ENCODE measurements at regions not wholly inside any gene's neighbourhood (a gene's known extent, or its start where the extent isn't known, plus 50 kb on each side); places are given as distances from the start of the nearest gene placed in this dataset.

DNA sequence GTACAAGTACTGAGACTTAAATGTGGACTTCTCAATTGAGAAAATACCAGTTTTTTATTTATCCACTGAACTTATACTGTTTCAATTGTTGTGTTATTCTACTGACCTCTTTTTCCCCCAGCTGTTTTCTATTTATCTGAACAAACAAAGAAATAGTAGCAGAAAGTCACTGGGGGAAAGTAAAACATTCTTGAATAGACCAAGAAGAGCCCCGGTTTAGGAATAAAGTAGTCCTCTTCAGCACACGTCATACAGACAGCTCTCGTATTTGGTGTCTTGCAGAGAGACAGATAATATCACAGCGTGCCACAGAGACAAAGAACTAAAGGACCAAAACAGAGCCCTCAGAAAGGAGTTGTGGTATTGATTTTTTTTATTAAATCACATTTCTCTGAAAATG, 1159.1 kb upstream of the CDH8 start:
- no peak overlapping the region for H3K27ac ChIP-seq
- no peaks in the 10 kb centered on the region for H3K4me1 ChIP-seq (ENCODE audit: control insufficient read depth in 1 of 2, low read depth in 2 of 2)
- ATAC-seq (ENCODE audit: insufficient number of reproducible peaks, low FRiP score, low read depth): no peak
- no peaks in the 10 kb centered on the region for H3K27me3 ChIP-seq (replicated peaks; ENCODE audit: insufficient read depth)
- no peak for DNase-seq (ENCODE audit: low spot score)
- no peaks in the 10 kb centered on the region for H3K36me3 ChIP-seq
- no peak overlapping the region for H3K4me3 ChIP-seq
- TF ChIP-seq, protein P1, sequence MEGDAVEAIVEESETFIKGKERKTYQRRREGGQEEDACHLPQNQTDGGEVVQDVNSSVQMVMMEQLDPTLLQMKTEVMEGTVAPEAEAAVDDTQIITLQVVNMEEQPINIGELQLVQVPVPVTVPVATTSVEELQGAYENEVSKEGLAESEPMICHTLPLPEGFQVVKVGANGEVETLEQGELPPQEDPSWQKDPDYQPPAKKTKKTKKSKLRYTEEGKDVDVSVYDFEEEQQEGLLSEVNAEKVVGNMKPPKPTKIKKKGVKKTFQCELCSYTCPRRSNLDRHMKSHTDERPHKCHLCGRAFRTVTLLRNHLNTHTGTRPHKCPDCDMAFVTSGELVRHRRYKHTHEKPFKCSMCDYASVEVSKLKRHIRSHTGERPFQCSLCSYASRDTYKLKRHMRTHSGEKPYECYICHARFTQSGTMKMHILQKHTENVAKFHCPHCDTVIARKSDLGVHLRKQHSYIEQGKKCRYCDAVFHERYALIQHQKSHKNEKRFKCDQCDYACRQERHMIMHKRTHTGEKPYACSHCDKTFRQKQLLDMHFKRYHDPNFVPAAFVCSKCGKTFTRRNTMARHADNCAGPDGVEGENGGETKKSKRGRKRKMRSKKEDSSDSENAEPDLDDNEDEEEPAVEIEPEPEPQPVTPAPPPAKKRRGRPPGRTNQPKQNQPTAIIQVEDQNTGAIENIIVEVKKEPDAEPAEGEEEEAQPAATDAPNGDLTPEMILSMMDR (IDR thresholded peaks at IDR 0.05): no peak
- no peaks in the 10 kb centered on the region for H3K9me3 ChIP-seq

DNA sequence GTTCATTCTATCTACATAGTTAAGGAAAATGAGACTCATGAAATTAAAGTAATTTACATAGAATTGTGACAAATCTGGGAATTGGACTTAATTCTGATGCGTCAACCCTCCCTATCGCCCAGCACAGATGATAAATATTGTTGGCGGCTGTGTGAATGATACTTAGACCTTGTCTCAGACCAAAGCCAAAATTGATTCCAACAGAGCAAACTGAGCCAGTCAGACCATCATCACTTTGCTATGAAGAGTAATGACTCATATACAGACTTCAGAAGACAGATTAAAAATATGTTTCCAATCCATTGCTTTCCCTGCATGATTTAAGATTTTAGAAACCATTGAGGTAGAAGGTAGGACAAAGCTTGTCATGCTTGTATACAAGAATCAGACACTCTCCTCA, 1156.7 kb upstream of the CDH8 start:
- no peak overlapping the region for H3K4me3 ChIP-seq
- DNase-seq (ENCODE audit: low spot score) (no peak), ATAC-seq (ENCODE audit: insufficient number of reproducible peaks, low FRiP score, low read depth) (no peak)
- H3K4me1 ChIP-seq (ENCODE audit: control insufficient read depth in 1 of 2, low read depth in 2 of 2): no peaks in the 10 kb centered on the region
- no peaks in the 10 kb centered on the region for H3K9me3 ChIP-seq
- TF ChIP-seq, protein P1 (IDR thresholded peaks at IDR 0.05): no peak
- no peaks in the 10 kb centered on the region for H3K27me3 ChIP-seq (replicated peaks; ENCODE audit: insufficient read depth)
- no peaks in the 10 kb centered on the region for H3K36me3 ChIP-seq
- H3K27ac ChIP-seq: no peak overlapping the region

DNA sequence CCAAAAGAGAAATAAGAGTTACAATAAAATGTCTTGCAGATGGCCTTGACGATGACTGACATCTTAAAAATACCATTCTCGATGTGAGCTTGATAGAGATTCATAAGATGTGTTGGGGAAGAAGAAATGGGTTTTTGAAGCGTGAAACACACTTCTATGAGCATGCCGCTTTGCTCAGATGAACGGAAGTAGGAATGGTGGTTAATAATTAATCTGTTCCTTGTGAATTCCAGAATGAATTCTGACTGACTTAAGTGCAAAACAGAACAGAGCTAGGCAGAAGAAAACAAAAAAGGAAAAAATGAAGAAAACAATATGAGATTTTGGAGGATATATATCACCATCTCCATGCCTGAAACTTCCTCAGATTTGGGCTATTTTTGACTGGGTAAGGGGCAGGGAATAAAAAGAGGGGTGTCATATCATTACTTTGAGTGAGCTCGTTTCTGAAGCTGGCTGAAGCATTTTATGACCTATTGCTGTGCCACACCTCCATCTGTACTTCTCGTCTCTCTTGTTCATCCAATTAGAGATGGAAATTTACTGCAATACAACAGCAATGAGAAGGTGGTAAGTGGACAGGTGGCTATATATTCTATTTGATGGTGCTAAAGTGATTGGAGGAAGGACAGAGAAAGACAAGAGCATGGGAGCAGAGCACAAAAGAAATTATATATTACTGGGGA, 1152.0 kb upstream of the CDH8 start:
- Histone ChIP-seq H3K27me3 (replicated peaks; ENCODE audit: insufficient read depth) (no peaks in the 10 kb centered on the region), H3K27ac (no peak overlapping the region), H3K4me1 (ENCODE audit: control insufficient read depth in 1 of 2, low read depth in 2 of 2) (no peaks in the 10 kb centered on the region), H3K4me3 (no peak overlapping the region), H3K36me3 (no peaks in the 10 kb centered on the region), H3K9me3 (no peaks in the 10 kb centered on the region)
- TF ChIP-seq, protein P1 (IDR thresholded peaks at IDR 0.05): no peak
- DNase-seq (ENCODE audit: low spot score): no peak
- ATAC-seq (ENCODE audit: insufficient number of reproducible peaks, low FRiP score, low read depth): no peak

DNA sequence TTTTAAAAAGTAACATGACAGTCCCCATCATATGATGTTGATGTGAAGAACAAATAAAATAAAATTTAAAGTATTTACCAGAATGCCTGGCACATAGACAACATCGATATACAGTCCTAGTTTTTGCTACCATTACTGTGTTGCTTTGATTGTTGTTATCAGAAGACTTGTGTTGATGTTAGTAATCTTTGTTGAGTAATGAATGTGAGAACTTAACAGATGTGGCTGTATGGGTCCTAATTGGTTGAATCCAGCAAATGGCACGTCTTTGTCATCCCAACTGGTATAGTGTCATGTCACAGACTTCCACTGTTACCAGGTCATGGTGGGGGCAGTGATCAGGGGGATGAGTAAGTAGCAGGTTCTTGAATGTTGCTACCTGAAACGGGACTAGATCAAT, 1151.4 kb upstream of the CDH8 start:
- no peak overlapping the region for H3K27ac ChIP-seq
- H3K9me3 ChIP-seq: no peaks in the 10 kb centered on the region
- no peaks in the 10 kb centered on the region for H3K36me3 ChIP-seq
- no peak overlapping the region for H3K4me3 ChIP-seq
- TF ChIP-seq, protein P1 (IDR thresholded peaks at IDR 0.05): no peak
- no peak for ATAC-seq (ENCODE audit: insufficient number of reproducible peaks, low FRiP score, low read depth)
- no peaks in the 10 kb centered on the region for H3K27me3 ChIP-seq (replicated peaks; ENCODE audit: insufficient read depth)
- DNase-seq (ENCODE audit: low spot score): no peak
- H3K4me1 ChIP-seq (ENCODE audit: control insufficient read depth in 1 of 2, low read depth in 2 of 2): no peaks in the 10 kb centered on the region

DNA sequence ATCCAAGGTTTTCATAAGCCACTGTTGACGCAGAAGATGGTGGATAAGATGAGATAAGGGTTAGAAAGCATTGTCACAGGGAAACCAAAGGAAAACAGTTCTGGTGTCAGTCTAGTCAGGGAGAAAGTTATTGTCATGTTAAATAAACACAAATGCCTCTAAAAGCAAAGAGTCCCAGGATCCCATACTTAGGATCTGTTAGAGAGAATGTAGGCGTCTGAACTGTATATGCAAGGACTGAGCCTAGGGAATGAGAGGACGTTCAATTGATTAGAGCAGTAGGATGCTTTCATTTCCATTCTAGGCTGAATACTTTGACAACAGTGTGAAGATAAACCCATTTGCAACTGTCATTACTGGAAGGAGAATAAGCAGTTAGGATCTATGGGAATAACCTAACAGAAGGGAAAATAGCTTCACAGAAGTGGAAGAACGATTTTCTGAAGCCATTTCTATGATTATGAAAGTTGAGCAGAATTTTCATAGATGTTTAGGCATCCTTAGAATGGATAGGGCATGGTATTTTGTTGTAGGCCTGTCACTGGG, 1149.1 kb upstream of the CDH8 start:
- DNase-seq (ENCODE audit: low spot score): no peak
- Histone ChIP-seq H3K36me3 (no peaks in the 10 kb centered on the region), H3K4me1 (ENCODE audit: control insufficient read depth in 1 of 2, low read depth in 2 of 2) (no peaks in the 10 kb centered on the region), H3K27ac (no peak overlapping the region), H3K4me3 (no peak overlapping the region), H3K27me3 (replicated peaks; ENCODE audit: insufficient read depth) (no peaks in the 10 kb centered on the region), H3K9me3 (no peaks in the 10 kb centered on the region)
- no peak for ATAC-seq (ENCODE audit: insufficient number of reproducible peaks, low FRiP score, low read depth)
- TF ChIP-seq, protein P1 (IDR thresholded peaks at IDR 0.05): no peak
